ENCODE measurements at regions not wholly inside any gene's neighbourhood (a gene's known extent, or its start where the extent isn't known, plus 50 kb on each side); places are given as distances from the start of the nearest gene placed in this dataset.

- WGBS, 2 donors: 60 to 80% methylated on average over 5 of the region's 5 CpGs
- Histone ChIP-seq H3K9me3 (ENCODE audit: control insufficient read depth in 2 of 2, insufficient read depth in 1 of 2, low read depth in 1 of 2, low read length in 1 of 2) (peaks cover 0 to 2% of the 10 kb centered on the region in 2 donors), H3K27ac (ENCODE audit: low read depth in 2 of 2, low read length in 1 of 2) (no peak overlapping the region), H3K27me3 (ENCODE audit: control insufficient read depth in 1 of 2, insufficient read depth in 2 of 2, low read length in 2 of 2) (no peaks in the 10 kb centered on the region), H3K4me1 (ENCODE audit: control insufficient read depth in 2 of 2, insufficient read depth in 2 of 2, low read length in 1 of 2) (peaks cover 0 to 2% of the 10 kb centered on the region in 2 donors), H3K4me3 (ENCODE audit: low read depth in 1 of 2, low read length in 2 of 2) (no peak overlapping the region), H3K36me3 (ENCODE audit: control insufficient read depth in 2 of 2, insufficient read depth in 2 of 2, low read length in 1 of 2) (no peaks in the 10 kb centered on the region)
Observed at GRCh38 chr10:121159670-121160069, 308.5 kb downstream of the WDR11 start.

DNA sequence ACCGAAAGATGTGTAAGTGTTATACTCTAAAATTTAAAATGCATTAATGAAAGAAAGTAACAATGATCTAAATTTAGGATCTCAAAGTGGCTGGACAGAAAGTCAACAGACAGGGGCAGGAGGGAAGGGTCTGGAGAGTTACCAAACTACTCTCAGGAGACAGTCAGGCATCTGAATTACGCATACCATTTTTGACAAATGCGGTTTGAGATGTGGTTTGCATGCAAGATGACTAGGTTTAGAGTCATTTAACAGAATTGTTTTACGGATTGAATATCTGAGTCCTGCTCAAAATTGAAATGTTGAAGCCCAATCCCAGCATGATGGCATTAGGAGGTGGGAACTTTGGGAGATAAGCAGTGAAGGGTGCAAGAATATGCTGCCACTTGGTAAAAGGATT, 314.1 kb downstream of the WDR11 start:
- no peak overlapping the region for H3K27ac ChIP-seq (ENCODE audit: low read depth in 2 of 2, low read length in 1 of 2)
- no peak overlapping the region for H3K4me3 ChIP-seq (ENCODE audit: low read depth in 1 of 2, low read length in 2 of 2)
- H3K4me1 ChIP-seq (ENCODE audit: control insufficient read depth in 2 of 2, insufficient read depth in 2 of 2, low read length in 1 of 2): no peaks in the 10 kb centered on the region
- H3K27me3 ChIP-seq (ENCODE audit: control insufficient read depth in 1 of 2, insufficient read depth in 2 of 2, low read length in 2 of 2): no peaks in the 10 kb centered on the region
- no peaks in the 10 kb centered on the region for H3K36me3 ChIP-seq (ENCODE audit: control insufficient read depth in 2 of 2, insufficient read depth in 2 of 2, low read length in 1 of 2)
- H3K9me3 ChIP-seq (ENCODE audit: control insufficient read depth in 2 of 2, insufficient read depth in 1 of 2, low read depth in 1 of 2, low read length in 1 of 2): peaks cover 0 to 2% of the 10 kb centered on the region in 2 donors
- WGBS, 2 donors: 90 to 91% methylated on average over 4 of the region's 4 CpGs

- H3K9me3 ChIP-seq (ENCODE audit: control insufficient read depth in 2 of 2, insufficient read depth in 1 of 2, low read depth in 1 of 2, low read length in 1 of 2): no peaks in the 10 kb centered on the region
- no peak overlapping the region for H3K4me3 ChIP-seq (ENCODE audit: low read depth in 1 of 2, low read length in 2 of 2)
- H3K27me3 ChIP-seq (ENCODE audit: control insufficient read depth in 1 of 2, insufficient read depth in 2 of 2, low read length in 2 of 2): no peaks in the 10 kb centered on the region
- no peaks in the 10 kb centered on the region for H3K36me3 ChIP-seq (ENCODE audit: control insufficient read depth in 2 of 2, insufficient read depth in 2 of 2, low read length in 1 of 2)
- no peak overlapping the region for H3K27ac ChIP-seq (ENCODE audit: low read depth in 2 of 2, low read length in 1 of 2)
- 73 to 77% methylated on average over 10 of the region's 10 CpGs for WGBS, 2 donors
- no peaks in the 10 kb centered on the region for H3K4me1 ChIP-seq (ENCODE audit: control insufficient read depth in 2 of 2, insufficient read depth in 2 of 2, low read length in 1 of 2)
Observed at GRCh38 chr10:121167534-121168243, 316.5 kb downstream of the WDR11 start.

DNA sequence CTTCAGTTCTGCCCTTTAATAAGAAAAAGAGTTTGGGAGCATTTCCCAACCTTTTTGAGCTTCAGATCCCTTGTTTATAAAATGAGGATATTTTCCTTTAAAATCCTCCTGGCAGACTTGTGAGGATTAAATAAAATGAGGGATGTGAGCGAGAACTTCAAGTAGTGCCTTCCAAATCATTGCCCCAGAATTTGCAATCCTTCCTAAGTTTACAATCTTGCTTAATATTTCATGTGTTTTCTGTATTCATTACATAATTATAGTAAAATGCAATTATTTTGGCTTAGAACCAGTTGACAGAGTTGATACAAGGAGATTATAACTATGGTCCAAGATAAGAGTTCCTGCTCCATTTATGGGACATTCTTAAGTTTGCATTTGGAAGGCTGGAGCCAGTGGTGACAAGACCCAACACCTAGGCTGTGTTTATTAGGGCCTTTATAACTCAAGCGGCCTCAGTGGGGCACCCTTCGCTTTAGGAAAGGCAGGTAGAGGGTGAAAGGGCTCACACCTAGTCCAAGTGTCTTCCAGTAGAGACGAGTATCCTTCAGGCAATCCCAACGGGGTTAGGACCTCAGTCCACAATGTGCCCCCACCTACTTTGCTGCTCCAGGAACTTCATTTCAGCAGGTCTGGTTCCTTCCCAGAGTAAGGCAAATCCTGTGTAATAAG, 317.5 kb downstream of the WDR11 start:
- Histone ChIP-seq H3K4me1 (ENCODE audit: control insufficient read depth in 2 of 2, insufficient read depth in 2 of 2, low read length in 1 of 2) (no peaks in the 10 kb centered on the region), H3K36me3 (ENCODE audit: control insufficient read depth in 2 of 2, insufficient read depth in 2 of 2, low read length in 1 of 2) (no peaks in the 10 kb centered on the region), H3K9me3 (ENCODE audit: control insufficient read depth in 2 of 2, insufficient read depth in 1 of 2, low read depth in 1 of 2, low read length in 1 of 2) (no peaks in the 10 kb centered on the region), H3K4me3 (ENCODE audit: low read depth in 1 of 2, low read length in 2 of 2) (no peak overlapping the region), H3K27ac (ENCODE audit: low read depth in 2 of 2, low read length in 1 of 2) (no peak overlapping the region), H3K27me3 (ENCODE audit: control insufficient read depth in 1 of 2, insufficient read depth in 2 of 2, low read length in 2 of 2) (no peaks in the 10 kb centered on the region)
- 67 to 73% methylated on average over 5 of the region's 5 CpGs for WGBS, 2 donors

- H3K27ac ChIP-seq (ENCODE audit: low read depth in 2 of 2, low read length in 1 of 2): no peak overlapping the region
Observed at GRCh38 chr10:121169406-121169805, 318.2 kb downstream of the WDR11 start.

GRCh38 chr10:121171825-121172787, 320.9 kb downstream of the WDR11 start:
- Histone ChIP-seq H3K27ac (ENCODE audit: low read depth in 2 of 2, low read length in 1 of 2) (no peak overlapping the region), H3K4me1 (ENCODE audit: control insufficient read depth in 2 of 2, insufficient read depth in 2 of 2, low read length in 1 of 2) (no peaks in the 10 kb centered on the region), H3K27me3 (ENCODE audit: control insufficient read depth in 1 of 2, insufficient read depth in 2 of 2, low read length in 2 of 2) (no peaks in the 10 kb centered on the region), H3K36me3 (ENCODE audit: control insufficient read depth in 2 of 2, insufficient read depth in 2 of 2, low read length in 1 of 2) (no peaks in the 10 kb centered on the region), H3K9me3 (ENCODE audit: control insufficient read depth in 2 of 2, insufficient read depth in 1 of 2, low read depth in 1 of 2, low read length in 1 of 2) (no peaks in the 10 kb centered on the region), H3K4me3 (ENCODE audit: low read depth in 1 of 2, low read length in 2 of 2) (no peak overlapping the region)
- 24 to 39% methylated on average over 10 of the region's 10 CpGs for WGBS, 2 donors

More at GRCh38 chr10:121169406-121169805, 318.2 kb downstream of the WDR11 start:
- no peaks in the 10 kb centered on the region for H3K4me1 ChIP-seq (ENCODE audit: control insufficient read depth in 2 of 2, insufficient read depth in 2 of 2, low read length in 1 of 2)
- H3K9me3 ChIP-seq (ENCODE audit: control insufficient read depth in 2 of 2, insufficient read depth in 1 of 2, low read depth in 1 of 2, low read length in 1 of 2): no peaks in the 10 kb centered on the region
- H3K36me3 ChIP-seq (ENCODE audit: control insufficient read depth in 2 of 2, insufficient read depth in 2 of 2, low read length in 1 of 2): no peaks in the 10 kb centered on the region
- no peaks in the 10 kb centered on the region for H3K27me3 ChIP-seq (ENCODE audit: control insufficient read depth in 1 of 2, insufficient read depth in 2 of 2, low read length in 2 of 2)
- WGBS, 2 donors: 61 to 67% methylated on average over 3 of the region's 3 CpGs
- H3K4me3 ChIP-seq (ENCODE audit: low read depth in 1 of 2, low read length in 2 of 2): no peak overlapping the region

DNA sequence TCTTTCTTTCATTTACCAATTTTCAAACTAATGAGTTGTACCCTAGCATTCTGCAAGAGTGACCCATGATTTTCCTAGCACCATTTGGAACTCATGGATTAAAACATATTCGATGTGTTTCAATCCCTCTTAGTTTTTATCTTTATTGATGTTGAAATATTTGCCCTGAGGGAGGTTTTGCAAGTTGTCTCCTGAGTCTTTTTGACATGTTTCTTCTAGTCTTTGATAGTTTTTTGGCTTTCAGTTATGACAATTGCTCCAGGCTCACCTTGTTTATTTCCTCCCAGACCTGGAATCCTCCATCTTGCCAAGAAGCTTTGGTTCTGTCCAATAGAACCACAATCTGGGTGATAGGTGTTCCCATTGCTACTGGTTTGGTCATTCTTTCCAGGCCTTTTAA, 327.8 kb downstream of the WDR11 start:
- Histone ChIP-seq H3K36me3 (ENCODE audit: control insufficient read depth in 2 of 2, insufficient read depth in 2 of 2, low read length in 1 of 2) (no peaks in the 10 kb centered on the region), H3K27me3 (ENCODE audit: control insufficient read depth in 1 of 2, insufficient read depth in 2 of 2, low read length in 2 of 2) (no peaks in the 10 kb centered on the region), H3K9me3 (ENCODE audit: control insufficient read depth in 2 of 2, insufficient read depth in 1 of 2, low read depth in 1 of 2, low read length in 1 of 2) (no peaks in the 10 kb centered on the region), H3K4me3 (ENCODE audit: low read depth in 1 of 2, low read length in 2 of 2) (no peak overlapping the region), H3K4me1 (ENCODE audit: control insufficient read depth in 2 of 2, insufficient read depth in 2 of 2, low read length in 1 of 2) (no peaks in the 10 kb centered on the region), H3K27ac (ENCODE audit: low read depth in 2 of 2, low read length in 1 of 2) (no peak overlapping the region)
- WGBS, 2 donors: 44 to 55% methylated on average over 1 of the region's 1 CpG

- 47 to 57% methylated on average over 2 of the region's 2 CpGs for WGBS, 2 donors
- H3K4me3 ChIP-seq (ENCODE audit: low read depth in 1 of 2, low read length in 2 of 2): no peak overlapping the region
- no peaks in the 10 kb centered on the region for H3K27me3 ChIP-seq (ENCODE audit: control insufficient read depth in 1 of 2, insufficient read depth in 2 of 2, low read length in 2 of 2)
- H3K9me3 ChIP-seq (ENCODE audit: control insufficient read depth in 2 of 2, insufficient read depth in 1 of 2, low read depth in 1 of 2, low read length in 1 of 2): no peaks in the 10 kb centered on the region
- no peaks in the 10 kb centered on the region for H3K4me1 ChIP-seq (ENCODE audit: control insufficient read depth in 2 of 2, insufficient read depth in 2 of 2, low read length in 1 of 2)
- H3K36me3 ChIP-seq (ENCODE audit: control insufficient read depth in 2 of 2, insufficient read depth in 2 of 2, low read length in 1 of 2): no peaks in the 10 kb centered on the region
- H3K27ac ChIP-seq (ENCODE audit: low read depth in 2 of 2, low read length in 1 of 2): no peak overlapping the region
Observed at GRCh38 chr10:121182219-121182618, 331.1 kb downstream of the WDR11 start.

DNA sequence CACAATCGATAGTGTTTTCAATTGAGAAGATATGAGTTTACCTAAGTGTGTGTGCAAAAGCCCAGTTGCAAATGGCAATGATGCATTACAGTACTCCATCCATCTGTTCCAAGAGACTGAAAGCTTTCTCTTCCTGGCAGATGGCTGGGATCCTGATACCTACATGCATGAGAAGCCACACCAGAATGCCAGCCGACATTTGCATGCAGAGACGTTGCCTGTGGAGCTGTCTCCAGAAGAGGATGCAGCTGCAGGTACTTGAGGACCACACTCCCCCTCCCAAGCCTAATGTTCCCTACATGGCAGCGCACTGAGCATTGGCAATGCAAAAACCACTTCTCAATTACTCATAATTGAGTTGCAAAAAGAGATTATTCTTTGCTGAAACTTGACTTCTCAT, 332.1 kb downstream of the WDR11 start:
- 44 to 58% methylated on average over 4 of the region's 4 CpGs for WGBS, 2 donors
- no peak overlapping the region for H3K4me3 ChIP-seq (ENCODE audit: low read depth in 1 of 2, low read length in 2 of 2)
- no peak overlapping the region for H3K27ac ChIP-seq (ENCODE audit: low read depth in 2 of 2, low read length in 1 of 2)
- H3K27me3 ChIP-seq (ENCODE audit: control insufficient read depth in 1 of 2, insufficient read depth in 2 of 2, low read length in 2 of 2): no peaks in the 10 kb centered on the region
- H3K4me1 ChIP-seq (ENCODE audit: control insufficient read depth in 2 of 2, insufficient read depth in 2 of 2, low read length in 1 of 2): no peaks in the 10 kb centered on the region
- H3K36me3 ChIP-seq (ENCODE audit: control insufficient read depth in 2 of 2, insufficient read depth in 2 of 2, low read length in 1 of 2): no peaks in the 10 kb centered on the region
- no peaks in the 10 kb centered on the region for H3K9me3 ChIP-seq (ENCODE audit: control insufficient read depth in 2 of 2, insufficient read depth in 1 of 2, low read depth in 1 of 2, low read length in 1 of 2)

Data from esophagus (tissue), 2 donors.